ENCODE measurements at regions not wholly inside any gene's neighbourhood (a gene's known extent, or its start where the extent isn't known, plus 50 kb on each side); places are given as distances from the start of the nearest gene placed in this dataset.

- TF ChIP-seq, protein P1, sequence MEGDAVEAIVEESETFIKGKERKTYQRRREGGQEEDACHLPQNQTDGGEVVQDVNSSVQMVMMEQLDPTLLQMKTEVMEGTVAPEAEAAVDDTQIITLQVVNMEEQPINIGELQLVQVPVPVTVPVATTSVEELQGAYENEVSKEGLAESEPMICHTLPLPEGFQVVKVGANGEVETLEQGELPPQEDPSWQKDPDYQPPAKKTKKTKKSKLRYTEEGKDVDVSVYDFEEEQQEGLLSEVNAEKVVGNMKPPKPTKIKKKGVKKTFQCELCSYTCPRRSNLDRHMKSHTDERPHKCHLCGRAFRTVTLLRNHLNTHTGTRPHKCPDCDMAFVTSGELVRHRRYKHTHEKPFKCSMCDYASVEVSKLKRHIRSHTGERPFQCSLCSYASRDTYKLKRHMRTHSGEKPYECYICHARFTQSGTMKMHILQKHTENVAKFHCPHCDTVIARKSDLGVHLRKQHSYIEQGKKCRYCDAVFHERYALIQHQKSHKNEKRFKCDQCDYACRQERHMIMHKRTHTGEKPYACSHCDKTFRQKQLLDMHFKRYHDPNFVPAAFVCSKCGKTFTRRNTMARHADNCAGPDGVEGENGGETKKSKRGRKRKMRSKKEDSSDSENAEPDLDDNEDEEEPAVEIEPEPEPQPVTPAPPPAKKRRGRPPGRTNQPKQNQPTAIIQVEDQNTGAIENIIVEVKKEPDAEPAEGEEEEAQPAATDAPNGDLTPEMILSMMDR (IDR thresholded peaks at IDR 0.05; ENCODE audit: control extremely low read depth in 1 of 3, insufficient read depth in 1 of 3, low read depth in 1 of 3, low read length in 3 of 3) = no peak
- no peak for TF ChIP-seq BACH1 (IDR thresholded peaks at IDR 0.05; ENCODE audit: low read length)
- TF ChIP-seq SIN3A (conservative IDR thresholded peaks at IDR 0.05 in 1 of 2, IDR thresholded peaks at IDR 0.05 in 1 of 2; ENCODE audit: low read depth in 1 of 2, low read length in 2 of 2) = no peak
- TF ChIP-seq PHF8 (conservative IDR thresholded peaks at IDR 0.05; ENCODE audit: low read depth, low read length) = no peak
- no peak for TF ChIP-seq GABPA (IDR thresholded peaks at IDR 0.05; ENCODE audit: borderline replicate concordance, insufficient read depth, low read length)
- TF ChIP-seq RXRA (IDR thresholded peaks at IDR 0.05; ENCODE audit: insufficient read depth, low read depth, low read length) = no peak
- no peak for TF ChIP-seq TEAD4 (IDR thresholded peaks at IDR 0.05; ENCODE audit: low read depth, low read length)
- no peak for TF ChIP-seq RFX5 (IDR thresholded peaks at IDR 0.05; ENCODE audit: borderline replicate concordance, low read depth, low read length)
These were observed 53.3 kb downstream of the FAT3 start for GRCh38 chr11:92277871-92278270.
